ENCODE measurements at regions not wholly inside any gene's neighbourhood (a gene's known extent, or its start where the extent isn't known, plus 50 kb on each side); places are given as distances from the start of the nearest gene placed in this dataset.

DNA sequence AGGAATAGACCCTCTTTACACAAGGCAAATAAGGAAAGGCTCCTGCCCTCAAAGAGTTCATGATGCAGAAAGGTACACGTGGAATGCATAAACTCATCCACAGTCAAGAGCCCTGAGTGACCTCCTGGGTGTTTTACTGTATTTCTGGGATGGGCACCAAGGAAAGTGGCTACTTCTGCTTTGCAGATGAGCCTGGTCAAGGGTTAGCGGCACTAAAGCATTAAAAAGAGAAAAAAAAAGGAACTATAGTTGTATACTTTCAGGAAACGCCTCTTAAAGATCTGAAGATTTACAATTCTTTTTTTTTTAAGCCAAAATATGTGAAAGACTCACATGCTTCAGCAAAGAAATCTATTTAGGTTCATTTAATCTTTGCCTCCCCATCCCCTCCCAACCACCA is 366.2 kb upstream of the PDE4D start:
- no peak for TF ChIP-seq NFE2L2 (IDR thresholded peaks at IDR 0.05; ENCODE audit: low read depth, low read length)
- no peak for TF ChIP-seq MAZ (IDR thresholded peaks at IDR 0.05; ENCODE audit: borderline replicate concordance, low read depth, low read length)
- no peak for TF ChIP-seq SMC3 (IDR thresholded peaks at IDR 0.05; ENCODE audit: low read depth, low read length)
- no peak for TF ChIP-seq CHD1 (IDR thresholded peaks at IDR 0.05; ENCODE audit: low read depth, low read length)
- TF ChIP-seq RAD21 (IDR thresholded peaks at IDR 0.05; ENCODE audit: low read length), result no peak
- TF ChIP-seq, protein P1, sequence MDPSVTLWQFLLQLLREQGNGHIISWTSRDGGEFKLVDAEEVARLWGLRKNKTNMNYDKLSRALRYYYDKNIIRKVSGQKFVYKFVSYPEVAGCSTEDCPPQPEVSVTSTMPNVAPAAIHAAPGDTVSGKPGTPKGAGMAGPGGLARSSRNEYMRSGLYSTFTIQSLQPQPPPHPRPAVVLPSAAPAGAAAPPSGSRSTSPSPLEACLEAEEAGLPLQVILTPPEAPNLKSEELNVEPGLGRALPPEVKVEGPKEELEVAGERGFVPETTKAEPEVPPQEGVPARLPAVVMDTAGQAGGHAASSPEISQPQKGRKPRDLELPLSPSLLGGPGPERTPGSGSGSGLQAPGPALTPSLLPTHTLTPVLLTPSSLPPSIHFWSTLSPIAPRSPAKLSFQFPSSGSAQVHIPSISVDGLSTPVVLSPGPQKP (IDR thresholded peaks at IDR 0.05; ENCODE audit: borderline replicate concordance, low read depth, low read length), result no peak
- no peak for TF ChIP-seq CTCF (conservative IDR thresholded peaks at IDR 0.05; ENCODE audit: low read depth, low read length)
- no peak for TF ChIP-seq BHLHE40 (IDR thresholded peaks at IDR 0.05; ENCODE audit: low read depth, low read length)
- no peak for TF ChIP-seq RFX5 (IDR thresholded peaks at IDR 0.05; ENCODE audit: low read depth, low read length)
- TF ChIP-seq MAFK (IDR thresholded peaks at IDR 0.05; ENCODE audit: low read depth, low read length), result no peak
- TF ChIP-seq MXI1 (IDR thresholded peaks at IDR 0.05; ENCODE audit: borderline replicate concordance, low read depth, low read length), result no peak
- TF ChIP-seq CEBPB (IDR thresholded peaks at IDR 0.05; ENCODE audit: low read depth, low read length), result no peak
- TF ChIP-seq POLR2A (IDR thresholded peaks at IDR 0.05; ENCODE audit: low read depth, low read length), result no peak
- no peak for TF ChIP-seq RCOR1 (IDR thresholded peaks at IDR 0.05; ENCODE audit: insufficient replicate concordance, low read length)
- TF ChIP-seq FOS (IDR thresholded peaks at IDR 0.05; ENCODE audit: low read depth, low read length), result no peak
- no peak for TF ChIP-seq USF2 (IDR thresholded peaks at IDR 0.05; ENCODE audit: low read depth, low read length)
- H4K8ac ChIP-seq (ENCODE audit: low read depth in 2 of 2, low read length in 2 of 2), result no peak overlapping the region
- no TSS peak for BruUV-seq (replicated peaks)
- no peak overlapping the region for H3K4ac ChIP-seq (ENCODE audit: low read depth, low read length)
- no peaks in the 10 kb centered on the region for H3K36me3 ChIP-seq (ENCODE audit: control insufficient read depth, insufficient read depth, low read length)
- no peaks in the 10 kb centered on the region for H3K4me1 ChIP-seq (ENCODE audit: control insufficient read depth, insufficient read depth, low read length)
- H3K79me1 ChIP-seq (ENCODE audit: low read depth in 1 of 2, low read length in 2 of 2), result no peaks in the 10 kb centered on the region
- ChIA-PET CTCF (no interaction called here), POLR2A (ENCODE audit: unreplicated experiment) (no interaction called here)
- no peak overlapping the region for H2BK120ac ChIP-seq (ENCODE audit: low read depth, low read length)
- H3K9ac ChIP-seq (ENCODE audit: low read depth, low read length), result no peak overlapping the region
- no peak overlapping the region for H3K27ac ChIP-seq (ENCODE audit: insufficient read depth, low read length)
- H3K23ac ChIP-seq (ENCODE audit: low read depth, low read length), result no peak overlapping the region
- DNase-seq (no peak), ATAC-seq (ENCODE audit: low read depth) (no peak)
- no peak overlapping the region for H3K4me3 ChIP-seq (ENCODE audit: insufficient read depth, low read depth, low read length)
- in situ Hi-C loops (cut with MboI; ENCODE audit: low sequenced_read_pairs), result no loop called here
- no peak overlapping the region for H2BK5ac ChIP-seq (ENCODE audit: low read depth, low read length, poor library complexity, severe bottlenecking)
- H3K4me2 ChIP-seq (ENCODE audit: low read depth, low read length), result no peak overlapping the region
- no peak overlapping the region for H2AK5ac ChIP-seq (ENCODE audit: low read depth, low read length)
- no peak overlapping the region for H2BK20ac ChIP-seq (ENCODE audit: low read depth, low read length)
- H2BK15ac ChIP-seq (ENCODE audit: low read depth, low read length), result no peak overlapping the region
- no peaks in the 10 kb centered on the region for H3K9me3 ChIP-seq (ENCODE audit: control insufficient read depth, insufficient read depth, low read length)
- WGBS, 2 experiments (ENCODE audit: extremely low coverage in 2 of 2, insufficient read length in 1 of 2), result no CpG with 5 or more reads among the region's 3 CpGs
- H3K9me1 ChIP-seq (ENCODE audit: insufficient read depth, low read length), result no peaks in the 10 kb centered on the region
- H2AFZ ChIP-seq (replicated peaks; ENCODE audit: low read length, poor library complexity), result no peak overlapping the region
- H4K20me1 ChIP-seq (ENCODE audit: insufficient read depth, low read length), result no peaks in the 10 kb centered on the region
- no peak overlapping the region for H2AK9ac ChIP-seq (replicated peaks; ENCODE audit: low read depth, low read length, poor library complexity)
- H3K56ac ChIP-seq (ENCODE audit: extremely low read depth, insufficient read depth, low read length), result no peak overlapping the region
- dilution Hi-C loops (cut with HindIII; ENCODE audit: low sequenced_read_pairs, unreplicated experiment), result no loop called here
- no peaks in the 10 kb centered on the region for H3K27me3 ChIP-seq (ENCODE audit: control insufficient read depth, insufficient read depth, low read length)
- H4K5ac ChIP-seq (ENCODE audit: low read depth, low read length), result no peak overlapping the region
- no peak overlapping the region for H3K18ac ChIP-seq (ENCODE audit: low read depth, low read length)
- H4K91ac ChIP-seq (ENCODE audit: insufficient read depth, low read depth, low read length), result no peak overlapping the region
- intact Hi-C loops (cut with micrococcal nuclease), result no loop called here
- H3K14ac ChIP-seq (replicated peaks; ENCODE audit: low read depth, low read length), result no peak overlapping the region
